GM12878 (cell line): ENCODE measurements at regions not wholly inside any gene's neighbourhood (a gene's known extent, or its start where the extent isn't known, plus 50 kb on each side); places are given as distances from the start of the nearest gene placed in this dataset.
A peak's percentile ranks its signal among the peaks of the same experiment; 100 is the strongest.
"Not testable (repeated sequence)": the region's sequence is repeated elsewhere in the genome, so short reads cannot be mapped to it uniquely, and the experiment has no call there.

Experiments used
- HDAC6 ChIP-seq: fragments of 200-600 bp; sonication (generic); IDR thresholded peaks from one replicate; pipeline ENCODE4 v1.8.0; 2017; ENCODE audit warnings: antibody characterized with exemption; ENCODE audit not compliant: unreplicated experiment
- RFX5 ChIP-seq: IDR thresholded peaks from 2 replicates; pipeline ENCODE4 v1.6.1; 2011; ENCODE audit warnings: low read depth, low read length, improper control_type of control experiment
- TF ChIP-seq, protein P1 (sequence below), 3 experiments: IDR thresholded peaks in 2 of 3; conservative IDR thresholded peaks in 1 of 3; 2 replicates each; pipeline ENCODE4 v1.5.1; 2011; ENCODE audit warnings: low read depth in 3 of 3, low read length in 3 of 3, mild to moderate bottlenecking in 3 of 3, control low read depth in 2 of 3, moderate library complexity in 2 of 3, inconsistent platforms in 1 of 3, mixed read lengths in 1 of 3; ENCODE audit not compliant: control insufficient read depth in 2 of 3, insufficient read depth in 1 of 3; ENCODE audit errors: extremely low read depth in 1 of 3
- TF ChIP-seq, protein P2 (sequence below): IDR thresholded peaks from 2 replicates; pipeline ENCODE4 v1.6.1; 2012; ENCODE audit warnings: low read depth, low read length, improper control_type of control experiment

DNA sequence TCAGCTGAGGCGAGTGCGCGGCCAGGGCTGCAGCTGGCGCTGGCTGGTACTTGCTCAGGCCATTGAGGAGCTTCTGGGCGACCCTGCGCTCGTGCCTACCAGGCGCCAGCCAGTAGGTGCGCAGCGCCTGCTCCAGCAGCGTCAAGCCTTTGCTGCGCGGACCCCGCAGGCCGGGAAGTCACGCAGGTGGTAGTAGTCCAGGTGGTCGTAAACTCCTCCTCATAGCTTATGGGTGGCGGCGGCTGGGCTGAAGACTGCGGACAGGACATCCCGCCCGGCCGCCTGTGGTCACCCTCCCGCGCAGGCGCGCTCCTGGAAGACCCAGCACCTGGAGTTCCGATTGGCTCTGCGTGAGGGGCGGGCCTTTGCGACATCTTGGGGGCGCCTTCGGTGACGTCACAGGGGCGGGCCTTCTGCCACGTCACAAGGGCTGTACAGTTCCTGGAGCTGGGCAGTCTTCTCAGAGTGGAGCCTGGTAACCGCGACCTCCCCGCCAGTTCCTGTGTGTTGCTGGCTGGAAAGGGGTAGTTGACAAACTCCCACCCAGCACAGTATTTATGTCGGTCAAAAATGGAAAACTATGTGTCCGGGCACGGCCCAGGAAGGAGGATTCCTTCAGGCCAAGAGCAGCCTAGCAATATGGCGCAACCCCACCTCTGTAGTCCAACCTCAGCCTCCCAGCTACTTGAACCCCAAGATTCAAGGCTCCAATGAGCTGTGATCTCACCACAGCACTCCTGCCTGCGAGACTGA is 102.2 kb upstream of the VKORC1L1 start:
- TF ChIP-seq, protein P1, sequence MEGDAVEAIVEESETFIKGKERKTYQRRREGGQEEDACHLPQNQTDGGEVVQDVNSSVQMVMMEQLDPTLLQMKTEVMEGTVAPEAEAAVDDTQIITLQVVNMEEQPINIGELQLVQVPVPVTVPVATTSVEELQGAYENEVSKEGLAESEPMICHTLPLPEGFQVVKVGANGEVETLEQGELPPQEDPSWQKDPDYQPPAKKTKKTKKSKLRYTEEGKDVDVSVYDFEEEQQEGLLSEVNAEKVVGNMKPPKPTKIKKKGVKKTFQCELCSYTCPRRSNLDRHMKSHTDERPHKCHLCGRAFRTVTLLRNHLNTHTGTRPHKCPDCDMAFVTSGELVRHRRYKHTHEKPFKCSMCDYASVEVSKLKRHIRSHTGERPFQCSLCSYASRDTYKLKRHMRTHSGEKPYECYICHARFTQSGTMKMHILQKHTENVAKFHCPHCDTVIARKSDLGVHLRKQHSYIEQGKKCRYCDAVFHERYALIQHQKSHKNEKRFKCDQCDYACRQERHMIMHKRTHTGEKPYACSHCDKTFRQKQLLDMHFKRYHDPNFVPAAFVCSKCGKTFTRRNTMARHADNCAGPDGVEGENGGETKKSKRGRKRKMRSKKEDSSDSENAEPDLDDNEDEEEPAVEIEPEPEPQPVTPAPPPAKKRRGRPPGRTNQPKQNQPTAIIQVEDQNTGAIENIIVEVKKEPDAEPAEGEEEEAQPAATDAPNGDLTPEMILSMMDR (IDR thresholded peaks at IDR 0.05 in 2 of 3, conservative IDR thresholded peaks at IDR 0.05 in 1 of 3; ENCODE audit: control insufficient read depth in 2 of 3, extremely low read depth in 1 of 3, insufficient read depth in 1 of 3, low read depth in 3 of 3, low read length in 3 of 3): 0 out of 6 replicates have a peak, but pooled peaks of 1 of the 3 experiments have one; percentile 9
- TF ChIP-seq RFX5, HDAC6: not testable (repeated sequence)
- TF ChIP-seq, protein P2, sequence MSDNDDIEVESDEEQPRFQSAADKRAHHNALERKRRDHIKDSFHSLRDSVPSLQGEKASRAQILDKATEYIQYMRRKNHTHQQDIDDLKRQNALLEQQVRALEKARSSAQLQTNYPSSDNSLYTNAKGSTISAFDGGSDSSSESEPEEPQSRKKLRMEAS: not testable (repeated sequence)
